Natural killer cell (primary cell): ENCODE measurements at regions not wholly inside any gene's neighbourhood (a gene's known extent, or its start where the extent isn't known, plus 50 kb on each side); places are given as distances from the start of the nearest gene placed in this dataset.

Source experiments
- ATAC-seq, 3 donors: fragments of 150-1000 bp in 2 of 3; fragments of 200-7000 bp in 1 of 3; cut with Tn5 transposase; 1 replicate in 1 of 3; 2 replicates in 2 of 3; pipeline ENCODE4 v1.10.0; 2021; ENCODE audit warnings: mild to moderate bottlenecking in 2 of 3, moderate library complexity in 2 of 3
- DNase-seq, 2 donors: peaks; one replicate each; pipeline versions ENCODE4 v3.0.0 to v3.0.0-alpha.2; 2013 to 2021; ENCODE audit warnings: mixed read lengths in 1 of 2
- H3K27ac ChIP-seq: one replicate; pipeline ENCODE4 v1.5.1; 2013; ENCODE audit warnings: mild to moderate bottlenecking, low read length
- H3K27me3 ChIP-seq: one replicate; pipeline ENCODE4 v1.6.1; 2013; ENCODE audit warnings: low read length; ENCODE audit not compliant: control insufficient read depth, insufficient read depth
- H3K36me3 ChIP-seq: one replicate; pipeline ENCODE4 v1.6.1; 2013; ENCODE audit warnings: low read length; ENCODE audit not compliant: control insufficient read depth, insufficient read depth
- H3K4me1 ChIP-seq: one replicate; pipeline ENCODE4 v1.6.1; 2013; ENCODE audit warnings: low read length; ENCODE audit not compliant: control insufficient read depth, insufficient read depth
- H3K4me3 ChIP-seq: one replicate; pipeline ENCODE4 v1.5.1; 2013; ENCODE audit warnings: low read length
- H3K9me3 ChIP-seq: one replicate; pipeline ENCODE4 v1.6.1; 2013; ENCODE audit warnings: low read length; ENCODE audit not compliant: control insufficient read depth, insufficient read depth
- H3K27ac Mint-ChIP-seq, 2 donors: one replicate each; pipeline ENCODE4 v1.8.0; 2022; ENCODE audit warnings: mild to moderate bottlenecking in 2 of 2, mixed read lengths in 2 of 2, moderate library complexity in 1 of 2
- H3K27me3 Mint-ChIP-seq, 2 donors: one replicate each; pipeline ENCODE4 v1.8.0; 2022; ENCODE audit warnings: low read depth in 2 of 2, mixed read lengths in 2 of 2
- H3K36me3 Mint-ChIP-seq: one replicate; pipeline ENCODE4 v1.8.0; 2022; ENCODE audit warnings: mixed read lengths
- H3K4me1 Mint-ChIP-seq, 2 donors: one replicate each; pipeline ENCODE4 v1.8.0; 2022; ENCODE audit warnings: mixed read lengths in 2 of 2
- H3K4me3 Mint-ChIP-seq: one replicate; pipeline ENCODE4 v1.8.0; 2022; ENCODE audit warnings: mild to moderate bottlenecking, moderate library complexity, mixed read lengths
- H3K9me3 Mint-ChIP-seq, 2 donors: one replicate each; pipeline ENCODE4 v1.8.0; 2022; ENCODE audit warnings: mixed read lengths in 2 of 2
- WGBS: methylation state at CpG from one replicate; pipeline ENCODE4 v1.1.7; 2013; ENCODE audit warnings: missing lambda C conversion rate; ENCODE audit not compliant: insufficient coverage; 5-methylcytosine and 5-hydroxymethylcytosine counted together
- intact Hi-C: fragments of 100-400 bp; cut with micrococcal nuclease; formaldehyde crosslinking; loops from one replicate; pipeline ENCODE4 v1.14.2; 2022
- TF ChIP-seq, protein P1 (sequence below): fragments of 200-600 bp; IDR thresholded peaks from one replicate; pipeline ENCODE4 v1.8.0; 2022; ENCODE audit warnings: antibody characterized with exemption

- H3K27ac ChIP-seq: no peak overlapping the region
- Mint-ChIP-seq H3K4me1 (no peaks in the 10 kb centered on the region), H3K4me3 (no peak overlapping the region), H3K36me3 (peaks cover under 1% of the 10 kb centered on the region), H3K27me3 (no peaks in the 10 kb centered on the region), H3K9me3 (peaks cover 14 to 22% of the 10 kb centered on the region in 2 donors), H3K27ac (no peak overlapping the region)
- H3K4me1 ChIP-seq: no peaks in the 10 kb centered on the region
- no peaks in the 10 kb centered on the region for H3K27me3 ChIP-seq
- no peak overlapping the region for H3K4me3 ChIP-seq
- 78% methylated on average over 9 of the region's 10 CpGs for WGBS
- ATAC-seq (no peak), DNase-seq (no peak)
- no peaks in the 10 kb centered on the region for H3K36me3 ChIP-seq
- TF ChIP-seq, protein P1, sequence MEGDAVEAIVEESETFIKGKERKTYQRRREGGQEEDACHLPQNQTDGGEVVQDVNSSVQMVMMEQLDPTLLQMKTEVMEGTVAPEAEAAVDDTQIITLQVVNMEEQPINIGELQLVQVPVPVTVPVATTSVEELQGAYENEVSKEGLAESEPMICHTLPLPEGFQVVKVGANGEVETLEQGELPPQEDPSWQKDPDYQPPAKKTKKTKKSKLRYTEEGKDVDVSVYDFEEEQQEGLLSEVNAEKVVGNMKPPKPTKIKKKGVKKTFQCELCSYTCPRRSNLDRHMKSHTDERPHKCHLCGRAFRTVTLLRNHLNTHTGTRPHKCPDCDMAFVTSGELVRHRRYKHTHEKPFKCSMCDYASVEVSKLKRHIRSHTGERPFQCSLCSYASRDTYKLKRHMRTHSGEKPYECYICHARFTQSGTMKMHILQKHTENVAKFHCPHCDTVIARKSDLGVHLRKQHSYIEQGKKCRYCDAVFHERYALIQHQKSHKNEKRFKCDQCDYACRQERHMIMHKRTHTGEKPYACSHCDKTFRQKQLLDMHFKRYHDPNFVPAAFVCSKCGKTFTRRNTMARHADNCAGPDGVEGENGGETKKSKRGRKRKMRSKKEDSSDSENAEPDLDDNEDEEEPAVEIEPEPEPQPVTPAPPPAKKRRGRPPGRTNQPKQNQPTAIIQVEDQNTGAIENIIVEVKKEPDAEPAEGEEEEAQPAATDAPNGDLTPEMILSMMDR: no peak
- intact Hi-C loops: no loop called here
- H3K9me3 ChIP-seq: peaks cover 80% of the 10 kb centered on the region
Measured at GRCh38 chr7:63042730-63043511, 955.7 kb upstream of the ZNF722 start.

DNA sequence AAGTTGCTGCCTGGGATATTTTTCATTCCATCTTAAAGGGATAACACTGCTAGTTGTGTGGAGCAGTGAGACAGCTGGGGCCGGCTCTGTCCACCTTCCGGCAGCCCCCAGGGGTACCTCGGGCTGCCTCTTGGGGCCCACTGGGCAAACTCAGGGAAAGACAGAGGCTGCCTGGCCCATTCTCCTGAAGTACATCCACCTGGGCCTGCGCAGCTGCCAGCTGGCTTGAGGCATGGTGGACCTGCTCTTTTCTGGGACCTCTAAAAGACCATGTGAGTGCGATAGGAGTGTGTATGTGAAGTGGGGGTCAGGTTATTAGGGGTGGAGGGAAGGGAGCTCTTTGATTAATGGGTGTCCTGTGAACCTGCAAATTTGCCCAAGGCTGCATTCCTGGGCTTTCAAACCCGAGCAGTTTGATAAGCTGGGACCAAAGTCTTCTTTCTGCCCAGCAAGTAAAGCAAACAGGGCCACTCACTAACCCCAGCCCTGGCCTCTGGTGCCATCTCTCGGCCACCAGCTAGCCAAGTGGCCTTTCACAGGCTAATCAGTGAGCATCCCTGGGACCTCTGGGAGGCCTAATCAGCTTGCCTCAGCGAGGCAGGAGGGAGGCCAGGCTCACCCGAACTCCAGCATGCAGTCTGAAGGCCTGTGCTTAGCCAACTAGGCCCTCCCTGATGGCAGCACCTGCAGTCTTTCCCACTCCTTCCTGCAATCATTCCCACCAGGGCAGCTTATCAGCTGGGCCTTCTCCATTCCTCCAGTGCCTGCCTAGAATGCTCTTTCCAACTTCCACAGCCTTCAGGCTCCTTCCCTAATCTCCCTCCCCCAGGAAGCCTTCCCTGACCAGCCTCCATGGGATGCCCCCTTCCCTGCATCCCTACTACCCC, 954.7 kb upstream of the ZNF722 start:
- intact Hi-C loops: no loop called here
- H3K4me1 ChIP-seq: no peaks in the 10 kb centered on the region
- WGBS: 62% methylated on average over 9 of the region's 9 CpGs
- peaks cover 83% of the 10 kb centered on the region for H3K9me3 ChIP-seq
- H3K4me3 ChIP-seq: no peak overlapping the region
- no peaks in the 10 kb centered on the region for H3K36me3 ChIP-seq
- Mint-ChIP-seq H3K27ac (no peak overlapping the region), H3K9me3 (peaks cover 14 to 23% of the 10 kb centered on the region in 2 donors), H3K27me3 (no peaks in the 10 kb centered on the region), H3K4me3 (no peak overlapping the region), H3K4me1 (no peaks in the 10 kb centered on the region), H3K36me3 (peaks cover 10% of the 10 kb centered on the region)
- no peak overlapping the region for H3K27ac ChIP-seq
- H3K27me3 ChIP-seq: no peaks in the 10 kb centered on the region
- DNase-seq: no peak
- TF ChIP-seq, protein P1: no peak
- no peak for ATAC-seq

DNA sequence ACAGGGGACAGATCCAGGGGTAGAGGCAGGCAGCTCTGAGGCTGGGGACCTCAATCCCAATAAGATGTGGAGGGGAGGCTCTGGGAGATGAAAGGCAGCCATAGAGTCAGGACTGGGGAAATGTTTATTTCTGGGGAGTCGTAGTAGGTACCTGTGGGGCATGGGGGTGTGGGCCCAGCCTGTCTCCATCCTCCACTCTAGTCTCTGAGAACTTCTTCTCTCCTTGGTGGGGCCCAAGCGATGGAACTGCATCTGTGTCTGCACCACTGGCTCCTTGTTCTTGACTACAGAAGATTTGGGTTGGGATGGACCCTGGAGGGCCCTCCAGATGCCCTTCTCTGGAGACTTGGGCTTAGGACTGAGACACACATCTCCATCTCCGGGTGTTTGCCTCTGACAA, 953.9 kb upstream of the ZNF722 start:
- H3K9me3 ChIP-seq: peaks cover 76% of the 10 kb centered on the region
- no peaks in the 10 kb centered on the region for H3K27me3 ChIP-seq
- DNase-seq (no peak), ATAC-seq (no peak)
- peaks cover 14 to 17% of the 10 kb centered on the region in 2 donors for H3K9me3 Mint-ChIP-seq
- H3K36me3 ChIP-seq: no peaks in the 10 kb centered on the region
- no peaks in the 10 kb centered on the region for H3K27me3 Mint-ChIP-seq
- no peak overlapping the region for H3K4me3 ChIP-seq
- 65% methylated on average over 2 of the region's 3 CpGs for WGBS
- no peaks in the 10 kb centered on the region for H3K4me1 ChIP-seq
- intact Hi-C loops: no loop called here
- no peaks in the 10 kb centered on the region for H3K4me1 Mint-ChIP-seq
- H3K27ac ChIP-seq: no peak overlapping the region
- TF ChIP-seq, protein P1: no peak
- no peak overlapping the region for H3K4me3 Mint-ChIP-seq
- peaks cover 10% of the 10 kb centered on the region for H3K36me3 Mint-ChIP-seq
- no peak overlapping the region for H3K27ac Mint-ChIP-seq
